Activated naive CD4-positive, alpha-beta T cell treated with Interleukin-2 at 50 U/mL for 16 hours (primary cell): ENCODE measurements at regions not wholly inside any gene's neighbourhood (a gene's known extent, or its start where the extent isn't known, plus 50 kb on each side); places are given as distances from the start of the nearest gene placed in this dataset.
"Not testable (repeated sequence)": the region's sequence is repeated elsewhere in the genome, so short reads cannot be mapped to it uniquely, and the experiment has no call there.

Experiments
- DNase-seq: peaks from one replicate; pipeline ENCODE4 v3.0.0-alpha.2; 2020

DNA sequence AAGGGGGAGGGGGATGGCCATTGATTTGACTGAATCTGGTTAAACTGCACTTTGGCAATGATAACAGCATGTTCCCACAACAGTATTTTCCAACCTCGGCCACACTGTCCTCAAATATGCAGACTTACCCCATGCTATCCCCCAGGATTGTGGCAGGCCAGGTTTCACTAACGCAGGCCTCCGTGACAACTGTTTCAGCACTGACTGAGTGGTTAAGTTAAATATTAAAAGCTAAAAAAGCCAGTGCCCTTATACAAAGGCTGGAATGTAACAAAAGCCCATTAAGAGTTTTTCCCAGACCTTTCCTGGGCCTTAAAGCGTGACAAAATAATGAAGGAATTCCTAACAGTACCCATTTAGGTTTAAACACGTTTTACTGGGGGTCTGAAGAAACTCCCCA is 202.9 kb downstream of the USP25 start:
- DNase-seq: no peak

- DNase-seq: no peak
Observed at GRCh38 chr21:15935530-15935929, 205.7 kb downstream of the USP25 start.

DNA sequence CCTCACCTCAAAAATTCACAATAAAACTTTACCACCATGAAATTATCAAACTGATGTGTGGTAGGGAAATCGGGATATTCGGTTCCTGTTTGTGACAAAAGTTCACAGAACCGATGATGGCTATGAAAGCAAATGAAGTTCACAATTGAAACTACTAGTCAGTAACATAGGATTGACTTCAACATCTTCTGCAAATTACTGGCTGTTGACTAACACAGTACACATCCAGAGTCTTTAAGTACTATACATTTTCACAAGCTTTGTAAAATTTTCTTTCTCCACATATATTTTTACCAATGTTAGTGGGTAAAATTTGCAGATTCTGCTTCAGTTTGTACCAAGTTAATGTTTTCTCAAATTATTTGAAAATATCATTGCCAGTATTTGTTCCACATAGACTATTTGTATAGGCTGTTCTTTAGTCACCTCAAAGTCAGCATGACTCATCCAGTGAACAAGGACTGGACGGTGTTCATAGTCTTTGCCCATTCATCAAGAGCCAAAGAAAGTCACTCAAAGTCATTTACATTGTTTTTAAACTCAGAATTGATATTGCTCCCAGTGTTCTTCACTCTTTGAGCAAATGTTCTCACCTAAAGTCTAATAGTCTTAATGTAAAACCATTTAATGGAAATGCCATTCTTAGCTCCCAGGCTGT is 213.4 kb downstream of the USP25 start:
- DNase-seq: no peak

- DNase-seq: no peak
Observed at GRCh38 chr21:15947677-15948076, 217.9 kb downstream of the USP25 start.

DNA sequence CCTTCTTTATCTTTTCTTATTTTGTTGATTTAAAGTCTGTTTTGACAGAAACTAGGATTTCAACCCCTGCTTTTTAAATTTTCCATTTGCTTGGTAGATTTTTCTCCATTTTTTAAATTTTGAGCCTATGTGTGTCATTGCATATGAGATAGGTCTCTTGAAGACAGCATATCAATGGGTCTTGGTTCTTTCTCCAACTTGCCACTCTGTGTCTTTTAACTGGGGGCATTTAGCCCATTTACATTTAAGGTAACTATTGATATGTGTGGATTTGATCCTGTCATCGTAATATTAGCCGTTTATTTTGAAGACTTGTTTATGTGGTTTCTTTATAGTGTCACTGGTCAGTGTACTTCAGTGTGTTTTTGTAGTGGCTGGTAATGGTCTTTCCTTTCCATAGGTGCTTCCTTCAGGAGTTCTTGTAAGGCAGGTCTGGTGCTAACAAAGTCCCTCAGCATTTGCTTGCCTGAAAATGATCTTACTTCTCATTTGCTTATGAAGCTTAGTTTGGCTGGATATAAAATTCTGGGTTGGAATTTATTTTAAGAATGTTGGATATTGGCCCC is 223.9 kb downstream of the USP25 start:
- no peak for DNase-seq

- no peak for DNase-seq
Observed at GRCh38 chr21:15964236-15964855, 234.6 kb downstream of the USP25 start.

DNA sequence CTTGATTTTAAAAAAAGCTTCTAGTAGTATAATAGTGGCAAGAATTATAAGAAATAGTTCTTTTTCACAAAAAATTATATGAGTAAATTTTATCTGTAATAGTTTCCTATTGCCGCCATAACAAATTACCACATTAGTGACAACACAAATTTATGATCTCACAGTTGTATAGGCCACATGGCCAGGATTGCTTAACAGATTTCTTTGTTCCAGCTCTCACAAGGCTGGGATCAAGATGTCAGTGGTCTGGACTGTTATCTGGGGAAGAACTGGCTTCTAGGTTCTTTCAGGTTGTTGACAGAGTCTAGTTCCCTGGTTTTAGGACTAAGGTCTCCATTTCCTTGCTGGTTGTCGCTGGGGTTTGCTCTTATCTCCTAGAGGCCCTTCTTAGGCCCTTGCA is 236.4 kb downstream of the USP25 start:
- no peak for DNase-seq

- no peak for DNase-seq
Observed at GRCh38 chr21:15966651-15967050, 236.9 kb downstream of the USP25 start.

DNA sequence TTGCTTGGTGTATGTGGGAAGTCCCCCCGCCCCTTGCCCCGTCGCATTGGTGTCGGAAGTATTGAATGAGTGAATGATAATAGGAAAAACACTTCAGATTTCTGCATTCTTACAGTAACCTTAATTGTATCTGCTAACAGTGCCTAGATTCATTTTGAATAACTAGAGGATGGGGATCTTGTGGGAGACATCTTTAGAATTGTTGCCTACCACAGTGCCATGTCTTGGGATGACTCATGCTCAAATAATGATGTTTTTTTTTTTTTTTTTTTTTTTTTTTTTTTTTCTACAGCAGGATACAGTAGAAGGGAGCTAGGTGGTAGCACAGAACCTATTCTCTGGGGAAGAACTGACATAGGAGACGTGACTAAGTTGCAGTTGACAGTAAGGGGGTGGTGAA is 237.9 kb downstream of the USP25 start:
- no peak for DNase-seq

GRCh38 chr21:15968776-15969310 is 239.1 kb downstream of the USP25 start:
- DNase-seq: no peak

DNA sequence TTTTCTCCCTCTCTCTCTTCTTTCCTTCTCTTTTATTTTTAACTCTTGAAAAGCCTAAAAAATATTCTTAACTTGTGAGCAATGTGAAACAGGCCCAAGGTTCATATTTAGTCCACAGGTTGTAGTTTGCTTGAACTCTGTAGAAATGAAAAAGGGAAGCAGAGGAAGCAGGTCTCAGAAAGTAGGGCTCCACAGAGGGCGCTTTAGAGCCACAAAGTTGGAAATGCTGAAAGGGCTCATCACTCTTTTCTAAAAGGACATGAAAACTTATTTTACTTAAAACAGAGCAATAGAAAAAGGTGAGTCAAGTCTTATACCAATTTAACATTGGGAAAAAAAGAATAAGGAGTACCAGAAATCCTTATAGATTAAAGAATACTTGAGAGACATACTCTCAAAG is 247.0 kb downstream of the USP25 start:
- DNase-seq: no peak

DNA sequence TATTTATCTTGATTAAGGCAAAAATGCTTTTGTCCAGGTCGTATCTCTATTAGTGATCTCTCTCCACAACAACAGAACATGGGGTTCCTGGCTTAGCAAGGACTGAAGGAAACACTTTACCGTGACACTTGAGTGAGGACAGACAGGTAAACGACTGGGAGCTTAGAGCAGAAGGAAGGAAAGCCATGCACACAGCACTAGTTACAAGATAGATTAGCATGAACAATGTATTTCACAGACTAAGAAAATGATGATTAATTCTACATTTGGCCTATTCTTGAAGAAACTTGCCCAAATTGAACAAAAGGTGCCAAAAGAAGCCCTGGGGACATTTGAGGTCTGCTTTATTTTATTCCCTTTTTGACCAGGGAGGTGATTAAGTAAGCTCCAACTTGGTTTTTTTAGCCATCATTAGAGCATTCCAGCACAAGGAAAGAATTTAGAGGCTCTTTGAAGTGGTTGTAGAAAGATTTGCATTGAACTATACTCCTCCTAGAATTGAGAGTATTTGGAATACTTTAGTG is 248.5 kb downstream of the USP25 start:
- DNase-seq: no peak

DNA sequence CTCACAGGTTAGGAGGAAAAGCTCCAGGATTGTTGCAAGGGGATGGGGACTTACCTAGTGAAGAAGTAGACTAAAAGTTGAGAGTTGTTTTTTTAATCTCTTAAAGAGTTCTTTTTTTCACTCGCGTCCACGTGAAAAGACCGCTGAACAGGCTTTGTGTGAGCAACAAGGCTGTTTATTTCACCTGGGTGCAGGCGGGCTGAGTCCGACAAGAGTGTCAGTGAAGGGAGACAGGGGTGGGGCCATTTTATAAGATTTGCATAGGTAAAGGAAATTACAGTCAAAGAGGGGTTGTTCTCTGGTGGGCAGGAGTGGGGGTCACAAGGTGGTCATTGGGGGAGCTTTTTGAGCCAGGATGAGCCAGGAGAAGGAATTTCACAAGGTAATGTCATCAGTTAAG is 249.7 kb downstream of the USP25 start:
- not testable (repeated sequence) for DNase-seq

- no peak for DNase-seq
Observed at GRCh38 chr21:15986277-15986676, 256.5 kb downstream of the USP25 start.

GRCh38 chr21:15992171-15992570 is 262.4 kb downstream of the USP25 start:
- DNase-seq: no peak

DNA sequence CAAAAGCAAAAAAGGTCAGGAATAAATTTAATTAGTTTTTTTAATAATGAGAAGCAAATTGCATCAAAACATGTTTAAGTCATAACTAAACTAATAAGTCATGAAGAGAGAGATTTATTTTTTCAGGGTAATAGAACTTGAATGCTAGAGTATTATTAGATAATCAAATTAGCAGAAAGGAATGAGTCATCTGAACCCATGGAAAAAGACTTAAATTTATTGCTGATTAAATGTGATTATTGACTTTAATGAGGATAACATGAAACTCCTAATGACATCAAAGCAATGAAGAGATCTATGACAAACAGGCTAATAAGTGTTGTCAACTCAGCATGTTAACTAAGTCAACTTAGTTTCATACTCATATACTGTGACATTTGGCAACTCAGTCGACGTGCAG is 264.2 kb downstream of the USP25 start:
- DNase-seq: no peak

GRCh38 chr21:15999741-16000140 is 270.0 kb downstream of the USP25 start:
- DNase-seq: no peak

- no peak for DNase-seq
Observed at GRCh38 chr21:16002874-16003466, 273.2 kb downstream of the USP25 start.

DNA sequence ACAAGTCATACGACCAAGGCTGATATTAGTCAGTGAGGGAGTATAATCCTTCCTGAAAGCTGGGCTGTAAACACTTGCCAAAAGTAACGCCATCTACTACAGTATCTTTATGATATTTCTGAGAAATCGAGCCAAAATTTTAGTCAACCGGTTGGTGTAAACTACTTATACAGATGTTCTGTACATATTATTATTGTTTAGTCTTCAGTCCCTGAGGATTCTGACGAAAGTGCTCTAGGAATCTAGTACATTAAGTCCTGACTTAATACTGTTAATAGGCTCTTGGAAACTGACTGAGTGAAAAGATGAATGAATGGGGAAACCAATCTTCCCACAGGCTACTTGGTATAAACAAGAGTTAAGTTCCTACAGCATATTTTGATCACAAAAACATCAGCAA is 274.3 kb downstream of the USP25 start:
- DNase-seq: no peak

DNA sequence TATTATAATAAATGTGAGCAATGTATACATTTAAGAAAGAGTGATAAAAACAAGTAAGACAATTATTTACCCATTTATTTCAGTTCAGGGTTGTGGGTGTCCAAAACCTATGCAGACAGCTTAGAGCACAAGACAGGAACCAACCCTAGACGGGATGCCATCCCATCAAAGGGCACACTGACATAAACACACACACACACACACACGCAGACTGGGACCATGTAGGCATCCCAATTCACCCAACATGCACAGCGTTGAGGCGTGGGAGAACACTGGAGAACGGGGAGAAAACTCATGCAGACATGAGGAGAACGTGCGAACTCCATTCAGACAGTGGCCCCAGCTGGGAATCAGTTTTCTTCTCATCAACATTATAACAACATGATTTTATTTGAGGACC is 274.7 kb downstream of the USP25 start:
- no peak for DNase-seq

DNA sequence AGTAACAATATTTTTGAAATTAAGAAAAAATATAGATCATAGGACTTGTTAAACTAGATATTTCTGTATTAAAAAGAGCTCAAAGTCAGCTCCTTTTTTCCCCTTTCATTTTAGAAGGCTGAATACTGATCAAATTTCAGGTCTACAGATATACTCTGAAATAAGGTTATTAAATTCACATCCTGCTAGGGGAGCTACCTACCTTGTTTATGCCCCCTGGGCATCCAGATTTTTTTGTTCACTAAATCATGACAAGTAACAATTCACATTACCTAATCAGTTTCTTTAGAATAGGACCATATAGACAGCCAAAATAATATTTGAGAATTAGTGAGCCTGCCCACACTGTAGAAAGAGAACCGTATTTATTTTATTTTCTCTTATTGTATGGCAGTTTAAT is 276.2 kb downstream of the USP25 start:
- no peak for DNase-seq

- DNase-seq: no peak
Observed at GRCh38 chr21:16007943-16008342, 278.2 kb downstream of the USP25 start.

- no peak for DNase-seq
Observed at GRCh38 chr21:16011719-16012118, 281.9 kb downstream of the USP25 start.

DNA sequence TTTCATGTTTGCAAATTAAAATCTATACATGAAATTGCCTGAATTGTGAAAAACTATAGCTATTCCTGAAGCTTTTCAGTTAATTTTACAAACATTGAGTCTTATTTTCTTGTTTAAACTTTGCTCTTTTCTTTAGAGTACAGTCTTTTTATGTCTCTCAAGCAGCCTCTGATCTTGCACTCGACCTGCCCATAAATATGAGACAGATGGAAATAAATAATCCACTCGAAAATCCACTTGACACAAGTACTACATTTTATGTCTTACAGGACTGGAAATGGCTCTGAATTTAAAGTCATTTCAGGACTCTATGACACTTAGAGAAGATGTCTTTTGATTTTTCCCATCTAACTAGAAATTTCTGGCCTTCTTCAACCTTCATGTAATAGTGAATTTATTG is 283.8 kb downstream of the USP25 start:
- no peak for DNase-seq
